Sigmoid colon (tissue), 4 donors: ENCODE measurements at regions not wholly inside any gene's neighbourhood (a gene's known extent, or its start where the extent isn't known, plus 50 kb on each side); places are given as distances from the start of the nearest gene placed in this dataset.

Experiments used
- CTCF ChIP-seq, 4 experiments: fragments of 450-650 bp in 3 of 4; fragments of 200-600 bp in 1 of 4; IDR thresholded peaks; one replicate each; pipeline ENCODE4 v1.5.1; 2016 to 2019; ENCODE audit warnings: antibody characterized with exemption in 4 of 4, mild to moderate bottlenecking in 3 of 4, moderate library complexity in 2 of 4
- EP300 ChIP-seq, 4 donors: sonication (generic); formaldehyde crosslinking; IDR thresholded peaks; one replicate each; pipeline ENCODE4 v1.6.1; 2017; ENCODE audit warnings: antibody characterized with exemption in 4 of 4
- POLR2A ChIP-seq, 2 donors: fragments of 450-650 bp; IDR thresholded peaks; one replicate each; pipeline ENCODE4 v1.6.1; 2016; ENCODE audit warnings: antibody characterized with exemption in 2 of 2, mild to moderate bottlenecking in 2 of 2, moderate library complexity in 2 of 2

GRCh38 chr5:56496581-56497063 is 263.5 kb upstream of the ANKRD55 start:
- TF ChIP-seq CTCF (IDR thresholded peaks at IDR 0.05) (no peak), POLR2A (IDR thresholded peaks at IDR 0.05) (no peak), EP300 (IDR thresholded peaks at IDR 0.05) (no peak)
